ENCODE measurements at regions not wholly inside any gene's neighbourhood (a gene's known extent, or its start where the extent isn't known, plus 50 kb on each side); places are given as distances from the start of the nearest gene placed in this dataset.

DNA sequence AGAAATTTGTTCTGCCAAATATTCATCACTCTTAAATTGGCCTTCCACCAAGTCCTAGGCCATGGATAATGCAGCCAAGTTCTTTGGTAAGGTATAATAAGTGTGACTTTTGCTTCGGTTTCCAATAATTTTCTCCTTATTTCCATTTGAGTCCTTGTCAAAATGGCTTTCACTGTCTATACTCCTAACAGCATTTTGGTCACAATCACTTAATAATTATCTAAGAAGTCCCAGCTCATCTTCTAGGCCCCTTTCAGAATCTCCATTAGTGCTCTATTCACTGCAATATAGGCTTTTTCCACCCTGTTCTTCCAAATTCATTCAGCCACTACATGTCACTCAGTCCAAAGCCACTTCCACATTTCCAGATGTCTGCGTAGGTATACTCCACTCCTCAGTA lies 51.0 kb upstream of the SPIN4 start:
- TF ChIP-seq, protein P1, sequence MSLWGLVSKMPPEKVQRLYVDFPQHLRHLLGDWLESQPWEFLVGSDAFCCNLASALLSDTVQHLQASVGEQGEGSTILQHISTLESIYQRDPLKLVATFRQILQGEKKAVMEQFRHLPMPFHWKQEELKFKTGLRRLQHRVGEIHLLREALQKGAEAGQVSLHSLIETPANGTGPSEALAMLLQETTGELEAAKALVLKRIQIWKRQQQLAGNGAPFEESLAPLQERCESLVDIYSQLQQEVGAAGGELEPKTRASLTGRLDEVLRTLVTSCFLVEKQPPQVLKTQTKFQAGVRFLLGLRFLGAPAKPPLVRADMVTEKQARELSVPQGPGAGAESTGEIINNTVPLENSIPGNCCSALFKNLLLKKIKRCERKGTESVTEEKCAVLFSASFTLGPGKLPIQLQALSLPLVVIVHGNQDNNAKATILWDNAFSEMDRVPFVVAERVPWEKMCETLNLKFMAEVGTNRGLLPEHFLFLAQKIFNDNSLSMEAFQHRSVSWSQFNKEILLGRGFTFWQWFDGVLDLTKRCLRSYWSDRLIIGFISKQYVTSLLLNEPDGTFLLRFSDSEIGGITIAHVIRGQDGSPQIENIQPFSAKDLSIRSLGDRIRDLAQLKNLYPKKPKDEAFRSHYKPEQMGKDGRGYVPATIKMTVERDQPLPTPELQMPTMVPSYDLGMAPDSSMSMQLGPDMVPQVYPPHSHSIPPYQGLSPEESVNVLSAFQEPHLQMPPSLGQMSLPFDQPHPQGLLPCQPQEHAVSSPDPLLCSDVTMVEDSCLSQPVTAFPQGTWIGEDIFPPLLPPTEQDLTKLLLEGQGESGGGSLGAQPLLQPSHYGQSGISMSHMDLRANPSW (CRISPR knock-in tag; conservative IDR thresholded peaks at IDR 0.05; ENCODE audit: low read depth), result no peak
- TF ChIP-seq, protein P2, sequence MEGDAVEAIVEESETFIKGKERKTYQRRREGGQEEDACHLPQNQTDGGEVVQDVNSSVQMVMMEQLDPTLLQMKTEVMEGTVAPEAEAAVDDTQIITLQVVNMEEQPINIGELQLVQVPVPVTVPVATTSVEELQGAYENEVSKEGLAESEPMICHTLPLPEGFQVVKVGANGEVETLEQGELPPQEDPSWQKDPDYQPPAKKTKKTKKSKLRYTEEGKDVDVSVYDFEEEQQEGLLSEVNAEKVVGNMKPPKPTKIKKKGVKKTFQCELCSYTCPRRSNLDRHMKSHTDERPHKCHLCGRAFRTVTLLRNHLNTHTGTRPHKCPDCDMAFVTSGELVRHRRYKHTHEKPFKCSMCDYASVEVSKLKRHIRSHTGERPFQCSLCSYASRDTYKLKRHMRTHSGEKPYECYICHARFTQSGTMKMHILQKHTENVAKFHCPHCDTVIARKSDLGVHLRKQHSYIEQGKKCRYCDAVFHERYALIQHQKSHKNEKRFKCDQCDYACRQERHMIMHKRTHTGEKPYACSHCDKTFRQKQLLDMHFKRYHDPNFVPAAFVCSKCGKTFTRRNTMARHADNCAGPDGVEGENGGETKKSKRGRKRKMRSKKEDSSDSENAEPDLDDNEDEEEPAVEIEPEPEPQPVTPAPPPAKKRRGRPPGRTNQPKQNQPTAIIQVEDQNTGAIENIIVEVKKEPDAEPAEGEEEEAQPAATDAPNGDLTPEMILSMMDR (IDR thresholded peaks at IDR 0.05), result no peak
- TF ChIP-seq SMAD3 (CRISPR knock-in tag; IDR thresholded peaks at IDR 0.05; ENCODE audit: borderline replicate concordance) (no peak), OVOL2 (CRISPR knock-in tag; IDR thresholded peaks at IDR 0.05; ENCODE audit: borderline replicate concordance) (no peak), NFYB (CRISPR knock-in tag; conservative IDR thresholded peaks at IDR 0.05; ENCODE audit: low read depth) (no peak), ZNF263 (CRISPR knock-in tag; IDR thresholded peaks at IDR 0.05; ENCODE audit: low read depth) (no peak)
- TF ChIP-seq, protein P3, sequence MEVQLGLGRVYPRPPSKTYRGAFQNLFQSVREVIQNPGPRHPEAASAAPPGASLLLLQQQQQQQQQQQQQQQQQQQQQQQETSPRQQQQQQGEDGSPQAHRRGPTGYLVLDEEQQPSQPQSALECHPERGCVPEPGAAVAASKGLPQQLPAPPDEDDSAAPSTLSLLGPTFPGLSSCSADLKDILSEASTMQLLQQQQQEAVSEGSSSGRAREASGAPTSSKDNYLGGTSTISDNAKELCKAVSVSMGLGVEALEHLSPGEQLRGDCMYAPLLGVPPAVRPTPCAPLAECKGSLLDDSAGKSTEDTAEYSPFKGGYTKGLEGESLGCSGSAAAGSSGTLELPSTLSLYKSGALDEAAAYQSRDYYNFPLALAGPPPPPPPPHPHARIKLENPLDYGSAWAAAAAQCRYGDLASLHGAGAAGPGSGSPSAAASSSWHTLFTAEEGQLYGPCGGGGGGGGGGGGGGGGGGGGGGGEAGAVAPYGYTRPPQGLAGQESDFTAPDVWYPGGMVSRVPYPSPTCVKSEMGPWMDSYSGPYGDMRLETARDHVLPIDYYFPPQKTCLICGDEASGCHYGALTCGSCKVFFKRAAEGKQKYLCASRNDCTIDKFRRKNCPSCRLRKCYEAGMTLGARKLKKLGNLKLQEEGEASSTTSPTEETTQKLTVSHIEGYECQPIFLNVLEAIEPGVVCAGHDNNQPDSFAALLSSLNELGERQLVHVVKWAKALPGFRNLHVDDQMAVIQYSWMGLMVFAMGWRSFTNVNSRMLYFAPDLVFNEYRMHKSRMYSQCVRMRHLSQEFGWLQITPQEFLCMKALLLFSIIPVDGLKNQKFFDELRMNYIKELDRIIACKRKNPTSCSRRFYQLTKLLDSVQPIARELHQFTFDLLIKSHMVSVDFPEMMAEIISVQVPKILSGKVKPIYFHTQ (CRISPR knock-in tag; IDR thresholded peaks at IDR 0.05), result no peak
- TF ChIP-seq, protein P4, sequence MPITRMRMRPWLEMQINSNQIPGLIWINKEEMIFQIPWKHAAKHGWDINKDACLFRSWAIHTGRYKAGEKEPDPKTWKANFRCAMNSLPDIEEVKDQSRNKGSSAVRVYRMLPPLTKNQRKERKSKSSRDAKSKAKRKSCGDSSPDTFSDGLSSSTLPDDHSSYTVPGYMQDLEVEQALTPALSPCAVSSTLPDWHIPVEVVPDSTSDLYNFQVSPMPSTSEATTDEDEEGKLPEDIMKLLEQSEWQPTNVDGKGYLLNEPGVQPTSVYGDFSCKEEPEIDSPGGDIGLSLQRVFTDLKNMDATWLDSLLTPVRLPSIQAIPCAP (CRISPR knock-in tag; IDR thresholded peaks at IDR 0.05), result no peak
- TF ChIP-seq, protein P5, sequence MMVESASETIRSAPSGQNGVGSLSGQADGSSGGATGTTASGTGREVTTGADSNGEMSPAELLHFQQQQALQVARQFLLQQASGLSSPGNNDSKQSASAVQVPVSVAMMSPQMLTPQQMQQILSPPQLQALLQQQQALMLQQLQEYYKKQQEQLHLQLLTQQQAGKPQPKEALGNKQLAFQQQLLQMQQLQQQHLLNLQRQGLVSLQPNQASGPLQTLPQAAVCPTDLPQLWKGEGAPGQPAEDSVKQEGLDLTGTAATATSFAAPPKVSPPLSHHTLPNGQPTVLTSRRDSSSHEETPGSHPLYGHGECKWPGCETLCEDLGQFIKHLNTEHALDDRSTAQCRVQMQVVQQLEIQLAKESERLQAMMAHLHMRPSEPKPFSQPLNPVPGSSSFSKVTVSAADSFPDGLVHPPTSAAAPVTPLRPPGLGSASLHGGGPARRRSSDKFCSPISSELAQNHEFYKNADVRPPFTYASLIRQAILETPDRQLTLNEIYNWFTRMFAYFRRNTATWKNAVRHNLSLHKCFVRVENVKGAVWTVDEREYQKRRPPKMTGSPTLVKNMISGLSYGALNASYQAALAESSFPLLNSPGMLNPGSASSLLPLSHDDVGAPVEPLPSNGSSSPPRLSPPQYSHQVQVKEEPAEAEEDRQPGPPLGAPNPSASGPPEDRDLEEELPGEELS (CRISPR knock-in tag; IDR thresholded peaks at IDR 0.05), result no peak
- TF ChIP-seq, protein P6, sequence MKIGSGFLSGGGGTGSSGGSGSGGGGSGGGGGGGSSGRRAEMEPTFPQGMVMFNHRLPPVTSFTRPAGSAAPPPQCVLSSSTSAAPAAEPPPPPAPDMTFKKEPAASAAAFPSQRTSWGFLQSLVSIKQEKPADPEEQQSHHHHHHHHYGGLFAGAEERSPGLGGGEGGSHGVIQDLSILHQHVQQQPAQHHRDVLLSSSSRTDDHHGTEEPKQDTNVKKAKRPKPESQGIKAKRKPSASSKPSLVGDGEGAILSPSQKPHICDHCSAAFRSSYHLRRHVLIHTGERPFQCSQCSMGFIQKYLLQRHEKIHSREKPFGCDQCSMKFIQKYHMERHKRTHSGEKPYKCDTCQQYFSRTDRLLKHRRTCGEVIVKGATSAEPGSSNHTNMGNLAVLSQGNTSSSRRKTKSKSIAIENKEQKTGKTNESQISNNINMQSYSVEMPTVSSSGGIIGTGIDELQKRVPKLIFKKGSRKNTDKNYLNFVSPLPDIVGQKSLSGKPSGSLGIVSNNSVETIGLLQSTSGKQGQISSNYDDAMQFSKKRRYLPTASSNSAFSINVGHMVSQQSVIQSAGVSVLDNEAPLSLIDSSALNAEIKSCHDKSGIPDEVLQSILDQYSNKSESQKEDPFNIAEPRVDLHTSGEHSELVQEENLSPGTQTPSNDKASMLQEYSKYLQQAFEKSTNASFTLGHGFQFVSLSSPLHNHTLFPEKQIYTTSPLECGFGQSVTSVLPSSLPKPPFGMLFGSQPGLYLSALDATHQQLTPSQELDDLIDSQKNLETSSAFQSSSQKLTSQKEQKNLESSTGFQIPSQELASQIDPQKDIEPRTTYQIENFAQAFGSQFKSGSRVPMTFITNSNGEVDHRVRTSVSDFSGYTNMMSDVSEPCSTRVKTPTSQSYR (CRISPR knock-in tag; IDR thresholded peaks at IDR 0.05), result no peak

Data from WTC11 (cell line).